Fibroblast of skin of left quadriceps (primary cell): ENCODE measurements at regions not wholly inside any gene's neighbourhood (a gene's known extent, or its start where the extent isn't known, plus 50 kb on each side); places are given as distances from the start of the nearest gene placed in this dataset.

Experiments
- DNase-seq, 2 experiments: peaks; one replicate each; pipeline ENCODE4 v3.0.0-alpha.2; 2013; ENCODE audit warnings: low read depth in 2 of 2

DNA sequence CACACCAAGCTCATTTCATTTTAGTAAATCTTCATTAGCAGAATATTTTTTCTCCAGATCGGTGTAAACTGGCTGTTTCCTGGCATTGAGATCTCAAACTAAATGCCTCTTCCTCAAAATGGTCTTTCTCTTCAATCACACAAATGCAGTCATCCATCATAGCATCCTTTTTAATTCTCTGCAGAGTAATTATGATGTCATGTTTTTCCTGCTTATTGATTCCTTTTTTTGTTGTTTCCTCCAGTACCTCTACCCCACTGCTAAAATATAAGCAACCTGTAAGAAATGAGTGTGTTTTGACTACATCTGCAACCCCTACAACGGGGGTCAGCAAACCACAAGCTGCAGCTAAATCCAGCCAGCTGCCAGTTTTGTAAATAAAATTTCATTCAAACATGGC is 65.6 kb upstream of the TOM1L1 start:
- no peak for DNase-seq

DNA sequence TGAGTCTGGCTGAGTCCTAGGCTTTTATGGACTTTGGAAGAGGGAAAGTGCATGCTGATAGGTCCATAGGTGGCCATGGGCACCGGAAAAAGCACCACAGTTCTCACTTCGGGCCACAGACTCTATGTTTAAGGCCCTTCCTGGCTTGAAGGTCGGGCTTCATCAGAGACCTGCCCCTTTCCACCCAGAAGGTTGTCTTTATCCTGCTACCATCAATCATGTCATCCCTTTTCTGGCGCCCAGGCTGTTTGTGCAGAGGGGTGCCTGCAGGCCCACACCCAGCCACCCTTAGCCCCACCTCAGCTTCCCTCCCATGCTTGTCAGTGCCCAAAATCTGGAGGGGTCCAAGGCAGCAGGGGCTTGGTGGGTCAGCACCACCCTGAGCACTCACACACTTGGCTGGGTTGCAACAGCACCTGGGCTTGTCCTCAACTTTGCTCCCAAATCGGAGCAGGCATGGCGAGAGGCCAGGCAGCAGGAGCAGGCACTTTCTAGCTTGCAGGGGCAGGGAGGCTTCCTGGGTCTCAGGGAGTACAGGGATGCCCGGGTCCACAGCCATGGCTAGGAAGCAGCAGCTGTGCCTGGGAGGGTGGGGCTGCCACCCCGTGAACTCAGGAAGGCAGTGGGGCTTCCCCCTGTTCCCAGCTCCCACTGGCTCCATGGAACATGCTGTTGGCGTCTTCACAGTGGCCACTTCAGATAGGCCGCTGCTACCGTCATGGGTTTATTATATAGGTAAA is 63.8 kb upstream of the TOM1L1 start:
- no peak for DNase-seq

DNA sequence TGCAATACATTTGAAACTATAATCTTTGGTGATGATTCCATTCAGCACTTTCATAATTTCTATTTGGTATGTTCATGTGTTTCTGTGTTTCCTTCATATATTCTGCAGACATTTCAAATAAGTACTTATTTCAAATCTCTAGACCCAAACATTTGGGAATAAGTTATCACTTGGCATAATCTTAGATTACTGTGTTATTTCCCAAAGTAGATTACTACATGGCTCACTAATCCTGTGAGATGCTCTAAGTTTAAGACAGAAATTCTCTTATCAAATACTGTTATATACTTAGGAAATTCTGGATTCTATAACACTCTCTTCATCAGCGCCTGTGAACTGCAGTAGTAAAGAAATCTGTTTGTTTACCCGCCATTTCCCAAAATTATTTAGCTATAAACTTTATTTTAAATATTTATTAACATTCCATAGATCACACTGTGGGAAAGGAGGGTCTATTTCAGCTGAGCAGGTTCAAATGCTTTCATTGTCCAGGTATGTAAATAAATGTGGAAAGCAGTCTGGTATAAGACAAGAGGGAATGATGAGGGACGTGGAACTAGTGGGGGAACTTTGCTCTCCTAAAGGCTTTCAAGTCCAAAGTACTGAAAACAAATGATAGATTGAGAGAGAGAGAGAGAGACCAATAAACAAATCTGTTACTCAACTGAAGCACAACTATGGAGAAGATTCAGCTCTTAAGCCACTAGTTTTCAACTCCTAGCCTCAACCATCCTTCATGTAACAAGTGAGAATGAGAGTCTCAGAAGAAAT is 61.8 kb upstream of the TOM1L1 start:
- no peak for DNase-seq

DNA sequence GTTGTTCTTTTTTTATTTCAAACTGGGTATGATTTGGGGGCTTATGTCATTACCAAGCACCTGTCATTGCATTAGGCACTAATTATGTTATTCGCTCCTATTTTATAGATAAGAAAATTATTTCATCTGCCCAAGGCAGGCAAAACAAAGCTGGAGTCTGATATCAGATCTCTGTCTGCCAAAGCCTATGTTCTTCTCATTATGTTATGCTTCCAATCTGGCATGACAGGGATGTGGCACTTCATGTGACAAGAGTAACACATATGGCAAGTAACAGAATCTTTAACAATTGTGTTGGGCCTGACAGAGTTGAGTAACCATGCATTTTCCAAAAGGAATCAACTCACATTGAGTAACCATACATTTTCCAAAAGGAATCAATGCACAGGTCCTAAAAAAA is 61.2 kb upstream of the TOM1L1 start:
- no peak for DNase-seq

DNA sequence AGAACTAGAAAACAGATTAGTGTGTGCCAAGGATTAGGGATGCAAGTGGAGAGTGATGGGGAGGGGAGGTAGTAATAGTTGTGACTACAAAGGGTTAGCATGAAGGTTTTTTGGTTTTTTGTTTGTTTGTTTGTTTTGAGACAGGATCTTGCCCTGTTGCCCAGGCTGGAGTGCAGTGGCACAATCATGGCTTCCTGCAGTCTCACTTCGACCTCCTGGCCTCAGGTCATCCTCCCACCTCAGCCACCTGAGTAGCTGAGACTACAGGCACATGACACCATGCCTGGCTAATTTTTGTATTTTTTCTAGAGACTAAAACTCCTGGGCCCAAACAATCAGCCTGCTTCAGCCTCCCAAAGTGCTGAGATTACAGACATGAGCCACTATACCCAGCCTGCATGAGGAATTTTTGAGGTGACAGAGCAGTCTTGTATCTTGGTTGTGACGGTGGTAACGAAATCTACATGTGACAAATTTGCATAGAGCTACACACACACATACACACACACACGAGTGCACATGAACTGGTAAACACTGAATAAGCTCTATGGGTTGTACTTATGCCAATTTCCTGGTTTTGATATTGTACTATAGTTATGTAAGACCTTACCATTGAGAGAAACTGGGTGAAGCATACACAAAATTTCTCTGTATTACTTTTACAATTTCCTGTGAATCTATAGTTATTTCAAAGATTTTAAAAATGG is 59.6 kb upstream of the TOM1L1 start:
- no peak for DNase-seq

DNA sequence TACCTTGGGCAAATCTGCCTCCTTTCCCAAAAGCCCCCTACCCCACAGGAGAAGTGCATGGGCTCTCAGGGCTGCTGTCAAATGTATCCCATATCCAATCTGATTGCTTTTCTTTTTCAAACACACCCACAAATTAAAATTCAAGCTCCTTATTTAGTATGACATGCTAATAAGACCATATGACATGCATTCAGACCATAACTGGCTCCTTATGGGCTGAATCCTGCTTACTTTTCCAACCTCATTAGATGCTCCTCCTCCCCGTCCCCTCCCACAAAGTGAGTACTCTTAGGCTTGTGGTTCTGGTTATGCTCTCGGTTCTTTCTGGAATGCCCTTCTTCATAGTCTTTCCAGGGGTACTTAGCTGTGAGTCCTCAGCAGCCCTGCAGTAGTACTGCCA is 59.0 kb upstream of the TOM1L1 start:
- no peak for DNase-seq

DNA sequence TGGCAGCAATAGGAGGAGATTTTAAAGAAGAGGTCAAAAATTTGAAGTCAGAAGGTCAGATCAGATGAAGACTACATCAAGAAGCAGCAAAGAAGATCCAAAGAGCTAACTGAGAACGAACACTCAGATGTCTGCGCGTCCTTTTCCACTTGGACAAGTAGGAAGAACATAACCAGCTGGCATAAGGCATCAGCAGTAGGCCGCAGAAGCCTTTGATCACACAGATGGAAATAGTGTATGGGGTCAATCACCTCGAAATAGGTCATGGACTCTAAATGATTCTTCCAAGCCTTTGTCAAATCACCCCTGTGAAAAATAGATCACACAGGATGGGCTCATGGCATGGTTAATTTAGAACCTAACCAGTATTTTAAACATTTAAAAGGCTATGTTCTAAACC is 56.4 kb upstream of the TOM1L1 start:
- no peak for DNase-seq

DNA sequence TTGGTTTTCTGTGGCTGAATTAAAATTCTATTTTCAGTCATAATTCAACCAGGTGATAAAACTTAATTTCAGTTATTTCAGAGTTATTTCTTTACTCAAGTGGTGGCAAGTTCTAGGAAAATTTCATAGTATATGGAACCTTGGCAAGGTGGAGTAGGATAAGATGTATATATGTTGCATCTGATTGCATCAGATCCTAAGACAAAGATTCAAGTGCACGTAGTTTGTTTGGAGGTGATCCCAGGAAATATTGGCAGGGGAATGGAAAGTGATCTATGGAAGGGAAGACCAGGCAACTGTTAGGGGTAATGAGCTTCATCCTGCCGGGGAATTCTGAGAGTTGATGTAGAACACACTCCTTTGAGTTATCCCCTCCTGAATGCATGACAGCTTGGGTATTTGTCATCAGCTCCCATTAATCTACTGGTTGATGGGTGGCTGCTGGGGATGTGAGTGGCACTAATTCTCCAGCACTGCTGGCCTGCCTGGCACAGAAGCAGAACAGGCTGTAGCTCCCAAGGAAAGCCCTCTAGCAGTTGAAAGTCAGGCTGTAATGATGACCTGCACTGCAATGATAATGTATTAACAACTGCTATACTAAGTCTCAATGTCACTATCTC is 52.2 kb upstream of the TOM1L1 start:
- DNase-seq = no peak

DNA sequence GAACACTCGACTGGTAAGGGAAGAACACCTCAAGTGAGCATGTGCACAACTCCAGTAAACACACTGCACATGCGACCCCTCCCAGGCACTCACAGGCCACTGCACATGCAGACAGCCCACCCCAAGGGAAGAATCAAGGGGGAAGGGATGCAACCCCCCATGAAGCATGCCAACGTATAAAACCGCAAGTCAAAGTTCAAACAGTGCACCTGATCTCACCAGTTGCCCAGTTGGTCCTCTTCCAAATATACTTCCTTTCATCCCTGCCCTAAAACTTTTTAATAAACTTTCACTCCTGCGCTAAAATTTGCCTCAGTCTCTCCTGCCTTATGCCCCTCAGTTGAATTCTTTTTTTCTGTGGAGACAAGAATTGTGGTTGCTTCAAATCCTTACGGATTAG is 51.0 kb upstream of the TOM1L1 start:
- DNase-seq = no peak
